Endothelial cell of umbilical vein (primary cell): ENCODE measurements at regions not wholly inside any gene's neighbourhood (a gene's known extent, or its start where the extent isn't known, plus 50 kb on each side); places are given as distances from the start of the nearest gene placed in this dataset.

Experiments used
- BruUV-seq: library from RNA; stranded (reverse); fragments of 400-500 nt; replicated peaks from 2 replicates; lab custom pipeline; 2021; lab: Mats Ljungman, UMichigan
- CTCF ChIA-PET: fragments of 300-600, 350-600 bp; sonication (Branson Sonifier 250); formaldehyde crosslinking; loops from one replicate; lab custom pipeline; 2021; ENCODE audit warnings: antibody characterized with exemption, inconsistent platforms; lab: Charles Lee
- POLR2A ChIA-PET: fragments of 300-600, 350-600 bp; sonication (Branson Sonifier 250); formaldehyde crosslinking; loops from one replicate; lab custom pipeline; 2021; ENCODE audit warnings: antibody characterized with exemption, inconsistent platforms; lab: Charles Lee
- DNase-seq: peaks from one replicate; pipeline ENCODE4 v3.0.0-alpha.2; 2011; ENCODE audit warnings: low read depth, low spot score
- FAIRE-seq: peaks from 2 replicates; lab custom pipeline; 2011; peaks lifted over from hg19 to GRCh38; lab: Jason Lieb, UNC
- H2AFZ ChIP-seq: 2 replicates; pipeline ENCODE4 v1.6.0; 2012; ENCODE audit warnings: low read depth, low read length, control low read depth, inconsistent platforms
- H3K27ac ChIP-seq: 2 replicates; pipeline ENCODE4 v1.5.1; 2011; ENCODE audit warnings: low read depth, mild to moderate bottlenecking, control low read depth, low read length, moderate library complexity; ENCODE audit not compliant: insufficient read depth
- H3K27me3 ChIP-seq, 2 experiments: 2 replicates each; pipeline versions ENCODE4 v1.6.0 to v1.6.1; 2011; ENCODE audit warnings: low read length in 2 of 2, mixed read lengths in 1 of 2; ENCODE audit not compliant: control insufficient read depth in 2 of 2, insufficient read depth in 2 of 2
- H3K36me3 ChIP-seq, 2 experiments: 2 replicates in 1 of 2; 3 replicates in 1 of 2; pipeline ENCODE4 v1.5.1; 2011; ENCODE audit warnings: low read length in 2 of 2, mild to moderate bottlenecking in 1 of 2, moderate library complexity in 1 of 2; ENCODE audit not compliant: control insufficient read depth in 2 of 2, insufficient read depth in 2 of 2; ENCODE audit errors: extremely low read depth in 1 of 2
- H3K4me1 ChIP-seq: 3 replicates; pipeline ENCODE4 v1.5.1; 2011; ENCODE audit warnings: mild to moderate bottlenecking, low read length; ENCODE audit not compliant: control insufficient read depth, insufficient read depth; ENCODE audit errors: extremely low read depth
- H3K4me2 ChIP-seq: 2 replicates; pipeline ENCODE4 v1.6.1; 2011; ENCODE audit warnings: low read length, control low read depth, mixed read lengths; ENCODE audit not compliant: insufficient read depth
- H3K4me3 ChIP-seq, 3 experiments: fragments of 200-600 bp in 1 of 3; sonication (generic), shearing (Covaris generic) in 1 of 3; replicated peaks in 1 of 3; 2 replicates each; pipeline ENCODE4 v1.5.1; 2011 to 2016; ENCODE audit warnings: control low read depth in 3 of 3, low read length in 3 of 3, mild to moderate bottlenecking in 2 of 3, inconsistent platforms in 1 of 3, low read depth in 1 of 3, moderate library complexity in 1 of 3; ENCODE audit not compliant: insufficient read depth in 1 of 3
- H3K79me2 ChIP-seq: 2 replicates; pipeline ENCODE4 v1.6.0; 2012; ENCODE audit warnings: low read length, inconsistent platforms; ENCODE audit not compliant: control insufficient read depth, insufficient read depth
- H3K9ac ChIP-seq: replicated peaks from 2 replicates; pipeline ENCODE3; 2011; ENCODE audit warnings: low read length, control low read depth; ENCODE audit not compliant: insufficient read depth; ENCODE audit errors: extremely low read depth
- H3K9me1 ChIP-seq: replicated peaks from 3 replicates; pipeline ENCODE4 v1.6.0; 2011; ENCODE audit warnings: mild to moderate bottlenecking, low read length; ENCODE audit not compliant: control insufficient read depth, insufficient read depth; ENCODE audit errors: extremely low read depth
- H3K9me3 ChIP-seq: replicated peaks from 2 replicates; pipeline ENCODE4 v1.5.1; 2012; ENCODE audit warnings: low read length, inconsistent platforms; ENCODE audit not compliant: control insufficient read depth, insufficient read depth
- H4K20me1 ChIP-seq: replicated peaks from 2 replicates; pipeline ENCODE3; 2011; ENCODE audit warnings: mild to moderate bottlenecking, low read length; ENCODE audit not compliant: control insufficient read depth, insufficient read depth; ENCODE audit errors: extremely low read depth
- CTCF ChIP-seq, 2 donors: IDR thresholded peaks; 1 replicate in 1 of 2; 2 replicates in 1 of 2; pipeline ENCODE4 v1.5.1; 2011; ENCODE audit warnings: low read length in 2 of 2, mild to moderate bottlenecking in 2 of 2, moderate library complexity in 2 of 2, control low read depth in 1 of 2, inconsistent platforms in 1 of 2, low read depth in 1 of 2; ENCODE audit not compliant: insufficient read depth in 1 of 2; ENCODE audit errors: extremely low read depth in 1 of 2
- EZH2 ChIP-seq: IDR thresholded peaks from 2 replicates; pipeline ENCODE4 v1.6.1; 2012; ENCODE audit warnings: borderline replicate concordance, low read depth, mild to moderate bottlenecking, moderate library complexity, low read length, inconsistent platforms; ENCODE audit not compliant: severe bottlenecking
- FOS ChIP-seq: IDR thresholded peaks from 2 replicates; pipeline ENCODE4 v1.6.1; 2011; ENCODE audit warnings: mild to moderate bottlenecking, low read length, moderate library complexity, borderline replicate concordance; ENCODE audit not compliant: insufficient read depth
- GATA2 ChIP-seq: IDR thresholded peaks from 2 replicates; pipeline ENCODE4 v1.7.0; 2011; ENCODE audit warnings: low read depth, mild to moderate bottlenecking, moderate library complexity, mixed read lengths, low read length; ENCODE audit not compliant: insufficient read length, insufficient read depth
- JUN ChIP-seq: IDR thresholded peaks from 2 replicates; pipeline ENCODE4 v1.6.1; 2011; ENCODE audit warnings: borderline replicate concordance, low read depth; ENCODE audit not compliant: insufficient read length, insufficient read depth
- MAX ChIP-seq: IDR thresholded peaks from 2 replicates; pipeline ENCODE4 v1.6.1; 2011; ENCODE audit not compliant: insufficient read depth, insufficient read length
- MYC ChIP-seq: IDR thresholded peaks from one replicate; pipeline ENCODE4 v1.6.1; 2011; ENCODE audit warnings: mild to moderate bottlenecking, low read depth, low read length
- POLR2A ChIP-seq: IDR thresholded peaks from 2 replicates; pipeline ENCODE4 v1.6.1; 2012; ENCODE audit warnings: low read depth, mild to moderate bottlenecking, control low read depth, low read length
- POLR2AphosphoS5 ChIP-seq: IDR thresholded peaks from 2 replicates; pipeline ENCODE4 v1.6.1; 2012; ENCODE audit warnings: low read depth, mild to moderate bottlenecking, control low read depth, low read length, moderate library complexity; ENCODE audit not compliant: insufficient read depth
- dilution Hi-C: fragments of 300-500 bp; cut with MboI; formaldehyde crosslinking; loops from one replicate; pipeline ENCODE4 v1.15.0; 2019; ENCODE audit warnings: low sequenced_read_pairs; ENCODE audit not compliant: extremely low pct_ligation_motif_present
- intact Hi-C: fragments of 100-400 bp; cut with micrococcal nuclease; formaldehyde crosslinking; loops from one replicate; pipeline ENCODE4 v1.10.0; 2022

GRCh38 chr2:176391148-176391419 lies 121.8 kb downstream of the MTX2 start:
- Histone ChIP-seq H3K4me1 (no peaks in the 10 kb centered on the region), H3K4me2 (no peak overlapping the region), H3K79me2 (no peaks in the 10 kb centered on the region), H3K9me3 (no peaks in the 10 kb centered on the region), H3K27me3 (no peaks in the 10 kb centered on the region), H3K27ac (no peak overlapping the region), H3K4me3 (no peak overlapping the region), H2AFZ (no peak overlapping the region), H3K9me1 (no peaks in the 10 kb centered on the region), H3K36me3 (no peaks in the 10 kb centered on the region), H4K20me1 (no peaks in the 10 kb centered on the region), H3K9ac (no peak overlapping the region)
- FAIRE-seq (no peak), DNase-seq (no peak)
- intact Hi-C loops: no loop called here
- ChIA-PET CTCF (interaction anchor here (1.1 to 1.9 kb wide), 3 partner anchors 19 to 264 kb away, joined by 3 to 5 read pairs (median 4); no protein-coding TSS in a partner anchor), POLR2A (no interaction called here)
- dilution Hi-C loops: no loop called here
- TF ChIP-seq MAX (no peak), POLR2A (no peak), EZH2 (no peak), JUN (no peak), GATA2 (no peak), MYC (no peak), POLR2AphosphoS5 (no peak), FOS (no peak), CTCF (IDR thresholded peaks at IDR 0.05; ENCODE audit: extremely low read depth in 1 of 2, insufficient read depth in 1 of 2, low read depth in 1 of 2, low read length in 2 of 2) (no peak)
- BruUV-seq: no TSS peak
